OCI-LY7 (cell line): ENCODE measurements at regions not wholly inside any gene's neighbourhood (a gene's known extent, or its start where the extent isn't known, plus 50 kb on each side); places are given as distances from the start of the nearest gene placed in this dataset.

ENCODE experiments used
- BruUV-seq: library from RNA; stranded (reverse); fragments of 400-500 nt; replicated peaks from 2 replicates; lab custom pipeline; 2021; lab: Mats Ljungman, UMichigan
- CTCF ChIA-PET: fragments of 300-600 bp; sonication (Branson Sonifier 250); formaldehyde crosslinking; loops from one replicate; lab custom pipeline; 2022; ENCODE audit warnings: antibody characterized with exemption; ENCODE audit not compliant: unreplicated experiment; lab: Charles Lee
- POLR2A ChIA-PET: fragments of 300-600 bp; sonication (Branson Sonifier 250); formaldehyde crosslinking; loops from one replicate; lab custom pipeline; 2022; ENCODE audit warnings: antibody characterized with exemption; lab: Charles Lee
- DNase-seq: peaks from one replicate; pipeline ENCODE4 v3.0.0-alpha.2; 2015; ENCODE audit warnings: low spot score
- H2AFZ ChIP-seq: fragments of 200-600 bp; sonication (generic), shearing (Covaris generic); 2 replicates; pipeline ENCODE4 v1.6.1; 2014; ENCODE audit warnings: mild to moderate bottlenecking, antibody characterized with exemption, low read length, moderate library complexity
- H3K27ac ChIP-seq: fragments of 200-600 bp; sonication (generic); 2 replicates; pipeline ENCODE4 v1.5.1; 2014; ENCODE audit warnings: mixed run types, low read depth, mild to moderate bottlenecking, moderate library complexity, low read length, inconsistent platforms; ENCODE audit not compliant: poor library complexity, severe bottlenecking
- H3K36me3 ChIP-seq: fragments of 200-600 bp; sonication (generic); 2 replicates; pipeline ENCODE4 v1.6.1; 2014; ENCODE audit warnings: mild to moderate bottlenecking, antibody characterized with exemption, low read length, moderate library complexity, mixed read lengths; ENCODE audit not compliant: insufficient read depth
- H3K4me1 ChIP-seq: fragments of 200-600 bp; sonication (generic); 2 replicates; pipeline ENCODE4 v1.5.1; 2014; ENCODE audit warnings: mild to moderate bottlenecking, low read length; ENCODE audit not compliant: insufficient read depth, poor library complexity, severe bottlenecking
- H3K4me2 ChIP-seq: fragments of 200-600 bp; sonication (generic); 2 replicates; pipeline ENCODE4 v1.6.1; 2014; ENCODE audit warnings: mild to moderate bottlenecking, low read length
- H3K4me3 ChIP-seq: fragments of 200-600 bp; sonication (generic); 2 replicates; pipeline ENCODE4 v1.5.1; 2014; ENCODE audit warnings: mild to moderate bottlenecking, low read depth, low read length; ENCODE audit not compliant: poor library complexity, severe bottlenecking
- H3K79me2 ChIP-seq: fragments of 200-600 bp; sonication (generic); 2 replicates; pipeline ENCODE4 v1.6.1; 2016; ENCODE audit warnings: low read depth, mild to moderate bottlenecking, low read length, moderate library complexity, mixed read lengths; ENCODE audit not compliant: insufficient read depth
- H3K9me2 ChIP-seq: fragments of 200-600 bp; sonication (generic); 2 replicates; pipeline ENCODE4 v1.6.1; 2016; ENCODE audit warnings: mild to moderate bottlenecking, low read length, mixed read lengths; ENCODE audit not compliant: insufficient read depth
- H3K9me3 ChIP-seq: fragments of 200-600 bp; sonication (generic); 2 replicates; pipeline ENCODE4 v1.6.1; 2014; ENCODE audit warnings: mild to moderate bottlenecking, mixed run types, low read length, mixed read lengths
- H4K20me1 ChIP-seq: fragments of 200-600 bp; sonication (generic); 2 replicates; pipeline ENCODE4 v1.6.1; 2014; ENCODE audit warnings: mild to moderate bottlenecking, antibody characterized with exemption, low read length, moderate library complexity, mixed read lengths; ENCODE audit not compliant: insufficient read depth
- EZH2phosphoT487 ChIP-seq: fragments of 200-600 bp; sonication (generic); IDR thresholded peaks from 2 replicates; pipeline ENCODE4 v1.6.1; 2018; ENCODE audit warnings: low read depth, borderline replicate concordance, mild to moderate bottlenecking, mixed run types, antibody characterized with exemption, low read length, moderate library complexity, mixed read lengths
- intact Hi-C: fragments of 100-400 bp; cut with micrococcal nuclease; formaldehyde crosslinking; loops from one replicate; pipeline ENCODE4 v1.10.0; 2022; ENCODE audit not compliant: unreplicated experiment
- TF ChIP-seq, protein P1 (sequence below): fragments of 200-600 bp; sonication (generic); conservative IDR thresholded peaks from 2 replicates; pipeline ENCODE4 v1.5.1; 2014; ENCODE audit warnings: mild to moderate bottlenecking, antibody characterized with exemption, low read length, moderate library complexity, mixed read lengths

DNA sequence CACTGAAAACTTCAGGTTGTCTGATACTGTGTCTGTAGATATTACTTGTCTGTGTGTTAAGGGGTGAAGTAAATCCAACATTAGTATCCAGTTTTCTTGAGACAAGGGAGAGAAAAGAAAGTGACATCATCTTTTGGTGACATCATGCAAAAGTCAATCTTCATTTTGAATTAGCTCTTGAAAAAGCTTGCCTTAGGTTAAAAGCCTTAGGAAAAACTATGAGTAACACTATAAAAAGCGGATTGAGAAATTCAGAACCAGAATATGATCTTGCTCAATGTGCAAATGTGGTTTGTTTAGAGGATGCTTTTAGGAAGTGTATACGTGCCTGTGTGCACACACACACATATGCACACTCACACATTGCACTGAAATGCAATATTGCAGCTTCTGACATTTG is 345.8 kb upstream of the CASK start:
- POLR2A ChIA-PET = no interaction called here
- Histone ChIP-seq H3K4me2 (no peak overlapping the region), H3K4me3 (no peak overlapping the region), H3K27ac (no peak overlapping the region), H3K9me3 (no peaks in the 10 kb centered on the region), H3K9me2 (no peaks in the 10 kb centered on the region), H4K20me1 (no peaks in the 10 kb centered on the region), H3K4me1 (no peaks in the 10 kb centered on the region), H3K79me2 (no peaks in the 10 kb centered on the region), H2AFZ (no peak overlapping the region), H3K36me3 (no peaks in the 10 kb centered on the region)
- BruUV-seq = no TSS peak
- intact Hi-C loops = no loop called here
- CTCF ChIA-PET = no interaction called here
- no peak for DNase-seq
- TF ChIP-seq EZH2phosphoT487 = no peak
- TF ChIP-seq, protein P1, sequence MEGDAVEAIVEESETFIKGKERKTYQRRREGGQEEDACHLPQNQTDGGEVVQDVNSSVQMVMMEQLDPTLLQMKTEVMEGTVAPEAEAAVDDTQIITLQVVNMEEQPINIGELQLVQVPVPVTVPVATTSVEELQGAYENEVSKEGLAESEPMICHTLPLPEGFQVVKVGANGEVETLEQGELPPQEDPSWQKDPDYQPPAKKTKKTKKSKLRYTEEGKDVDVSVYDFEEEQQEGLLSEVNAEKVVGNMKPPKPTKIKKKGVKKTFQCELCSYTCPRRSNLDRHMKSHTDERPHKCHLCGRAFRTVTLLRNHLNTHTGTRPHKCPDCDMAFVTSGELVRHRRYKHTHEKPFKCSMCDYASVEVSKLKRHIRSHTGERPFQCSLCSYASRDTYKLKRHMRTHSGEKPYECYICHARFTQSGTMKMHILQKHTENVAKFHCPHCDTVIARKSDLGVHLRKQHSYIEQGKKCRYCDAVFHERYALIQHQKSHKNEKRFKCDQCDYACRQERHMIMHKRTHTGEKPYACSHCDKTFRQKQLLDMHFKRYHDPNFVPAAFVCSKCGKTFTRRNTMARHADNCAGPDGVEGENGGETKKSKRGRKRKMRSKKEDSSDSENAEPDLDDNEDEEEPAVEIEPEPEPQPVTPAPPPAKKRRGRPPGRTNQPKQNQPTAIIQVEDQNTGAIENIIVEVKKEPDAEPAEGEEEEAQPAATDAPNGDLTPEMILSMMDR = no peak

DNA sequence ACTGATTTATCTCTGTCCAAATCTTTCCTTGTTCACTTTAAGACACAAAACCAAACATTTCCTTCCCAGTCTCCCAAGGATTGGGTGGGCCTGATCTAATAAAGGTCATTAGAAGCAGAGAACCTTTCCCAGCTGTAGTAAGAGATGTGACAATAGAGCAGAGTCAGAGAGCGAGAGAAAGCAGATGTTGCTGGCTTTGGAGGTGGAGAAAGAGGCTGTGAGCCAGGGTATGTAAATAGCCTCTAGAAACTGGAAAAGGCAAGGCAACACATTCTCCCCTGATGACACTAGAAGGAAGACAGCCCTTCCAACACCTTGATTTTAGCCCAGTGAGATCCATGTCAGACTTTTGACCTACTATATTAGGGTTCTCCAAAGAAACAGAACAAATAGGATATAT is 337.5 kb upstream of the CASK start:
- Histone ChIP-seq H3K9me3 (no peaks in the 10 kb centered on the region), H3K4me3 (no peak overlapping the region), H3K79me2 (no peaks in the 10 kb centered on the region), H3K4me1 (no peaks in the 10 kb centered on the region), H2AFZ (no peak overlapping the region), H3K4me2 (no peak overlapping the region), H3K36me3 (no peaks in the 10 kb centered on the region), H4K20me1 (no peaks in the 10 kb centered on the region), H3K9me2 (no peaks in the 10 kb centered on the region), H3K27ac (no peak overlapping the region)
- BruUV-seq = no TSS peak
- POLR2A ChIA-PET = no interaction called here
- intact Hi-C loops = no loop called here
- TF ChIP-seq, protein P1 = no peak
- TF ChIP-seq EZH2phosphoT487 = no peak
- no peak for DNase-seq
- CTCF ChIA-PET = no interaction called here

DNA sequence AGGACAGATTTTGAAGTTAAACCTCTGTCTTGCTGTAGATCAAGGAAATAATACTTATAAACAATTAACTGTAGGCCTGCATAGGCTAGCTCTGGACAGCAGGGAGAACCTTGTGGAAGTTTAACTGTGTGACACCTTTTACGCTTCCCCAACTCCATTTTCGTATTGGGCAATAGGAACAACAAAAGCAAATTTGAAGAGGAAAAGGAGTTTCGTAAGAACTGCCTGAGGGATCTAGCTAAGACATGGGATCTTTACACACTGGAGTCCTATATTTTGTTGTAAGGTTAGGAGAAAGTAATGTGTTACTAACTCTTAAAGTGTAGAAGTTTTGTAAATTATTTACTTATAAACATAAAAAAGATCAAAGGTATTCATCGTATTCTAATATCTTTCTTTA is 324.9 kb upstream of the CASK start:
- intact Hi-C loops = no loop called here
- Histone ChIP-seq H3K9me3 (no peaks in the 10 kb centered on the region), H2AFZ (no peak overlapping the region), H3K4me2 (no peak overlapping the region), H3K79me2 (no peaks in the 10 kb centered on the region), H3K4me1 (no peaks in the 10 kb centered on the region), H3K9me2 (no peaks in the 10 kb centered on the region), H3K36me3 (no peaks in the 10 kb centered on the region), H3K27ac (no peak overlapping the region), H4K20me1 (no peaks in the 10 kb centered on the region), H3K4me3 (no peak overlapping the region)
- CTCF ChIA-PET = interaction anchor here (0.6 kb wide), 1 partner anchor 42 kb away, joined by 3 read pairs; no protein-coding TSS in a partner anchor
- DNase-seq = no peak
- POLR2A ChIA-PET = no interaction called here
- TF ChIP-seq EZH2phosphoT487 = no peak
- TF ChIP-seq, protein P1 = no peak
- BruUV-seq = no TSS peak
